ENCODE measurements at regions not wholly inside any gene's neighbourhood (a gene's known extent, or its start where the extent isn't known, plus 50 kb on each side); places are given as distances from the start of the nearest gene placed in this dataset.
"Not testable (repeated sequence)": the region's sequence is repeated elsewhere in the genome, so short reads cannot be mapped to it uniquely, and the experiment has no call there.

DNA sequence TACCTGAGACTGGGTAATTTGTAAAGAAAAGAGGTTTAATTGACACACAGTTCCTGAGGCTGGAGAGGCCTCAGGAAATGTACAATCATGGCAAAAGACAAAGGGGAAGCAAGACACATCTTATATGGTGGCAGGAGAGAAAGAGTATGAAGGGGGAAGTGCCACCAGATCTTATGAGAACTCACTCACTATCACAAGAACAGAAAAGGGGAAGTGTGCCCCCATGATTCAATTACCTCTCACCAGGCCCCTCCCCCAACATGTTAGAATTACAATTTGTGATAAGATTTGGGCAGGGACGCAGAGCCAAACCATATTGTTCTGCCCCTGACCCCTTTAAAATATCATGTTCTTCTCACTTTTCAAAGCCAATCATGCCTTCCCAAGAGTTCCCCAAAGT lies 744.2 kb upstream of the CDH18 start:
- TF ChIP-seq, protein P1, sequence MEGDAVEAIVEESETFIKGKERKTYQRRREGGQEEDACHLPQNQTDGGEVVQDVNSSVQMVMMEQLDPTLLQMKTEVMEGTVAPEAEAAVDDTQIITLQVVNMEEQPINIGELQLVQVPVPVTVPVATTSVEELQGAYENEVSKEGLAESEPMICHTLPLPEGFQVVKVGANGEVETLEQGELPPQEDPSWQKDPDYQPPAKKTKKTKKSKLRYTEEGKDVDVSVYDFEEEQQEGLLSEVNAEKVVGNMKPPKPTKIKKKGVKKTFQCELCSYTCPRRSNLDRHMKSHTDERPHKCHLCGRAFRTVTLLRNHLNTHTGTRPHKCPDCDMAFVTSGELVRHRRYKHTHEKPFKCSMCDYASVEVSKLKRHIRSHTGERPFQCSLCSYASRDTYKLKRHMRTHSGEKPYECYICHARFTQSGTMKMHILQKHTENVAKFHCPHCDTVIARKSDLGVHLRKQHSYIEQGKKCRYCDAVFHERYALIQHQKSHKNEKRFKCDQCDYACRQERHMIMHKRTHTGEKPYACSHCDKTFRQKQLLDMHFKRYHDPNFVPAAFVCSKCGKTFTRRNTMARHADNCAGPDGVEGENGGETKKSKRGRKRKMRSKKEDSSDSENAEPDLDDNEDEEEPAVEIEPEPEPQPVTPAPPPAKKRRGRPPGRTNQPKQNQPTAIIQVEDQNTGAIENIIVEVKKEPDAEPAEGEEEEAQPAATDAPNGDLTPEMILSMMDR (IDR thresholded peaks at IDR 0.05 in 2 of 3, conservative IDR thresholded peaks at IDR 0.05 in 1 of 3; ENCODE audit: control insufficient read depth in 2 of 3, extremely low read depth in 1 of 3, insufficient read depth in 1 of 3, low read depth in 3 of 3, low read length in 3 of 3), result not testable (repeated sequence)
- TF ChIP-seq SPI1 (IDR thresholded peaks at IDR 0.05; ENCODE audit: borderline replicate concordance, insufficient read depth, low read depth, low read length), result peak; percentile 49; the same call in 1 of the 2 replicates
- not testable (repeated sequence) for TF ChIP-seq MTA3 (IDR thresholded peaks at IDR 0.05; ENCODE audit: borderline replicate concordance, low read length); BRCA1 (IDR thresholded peaks at IDR 0.05; ENCODE audit: low read depth, low read length); POLR2A (IDR thresholded peaks at IDR 0.05; ENCODE audit: low read depth, low read length); RAD21 (IDR thresholded peaks at IDR 0.05; ENCODE audit: insufficient read depth, low read depth, low read length); NBN (IDR thresholded peaks at IDR 0.05); EZH2 (IDR thresholded peaks at IDR 0.05; ENCODE audit: borderline replicate concordance, control insufficient read depth, low read depth, low read length); EP300 (IDR thresholded peaks at IDR 0.05; ENCODE audit: borderline replicate concordance in 1 of 2, control insufficient read depth in 1 of 2, low read depth in 2 of 2, low read length in 2 of 2); HDAC6 (IDR thresholded peaks at IDR 0.05; ENCODE audit: unreplicated experiment); NRF1 (conservative IDR thresholded peaks at IDR 0.05; ENCODE audit: low read depth, low read length)
- TF ChIP-seq, protein P2, sequence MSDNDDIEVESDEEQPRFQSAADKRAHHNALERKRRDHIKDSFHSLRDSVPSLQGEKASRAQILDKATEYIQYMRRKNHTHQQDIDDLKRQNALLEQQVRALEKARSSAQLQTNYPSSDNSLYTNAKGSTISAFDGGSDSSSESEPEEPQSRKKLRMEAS (IDR thresholded peaks at IDR 0.05; ENCODE audit: low read depth, low read length), result not testable (repeated sequence)
- TF ChIP-seq, protein P3, sequence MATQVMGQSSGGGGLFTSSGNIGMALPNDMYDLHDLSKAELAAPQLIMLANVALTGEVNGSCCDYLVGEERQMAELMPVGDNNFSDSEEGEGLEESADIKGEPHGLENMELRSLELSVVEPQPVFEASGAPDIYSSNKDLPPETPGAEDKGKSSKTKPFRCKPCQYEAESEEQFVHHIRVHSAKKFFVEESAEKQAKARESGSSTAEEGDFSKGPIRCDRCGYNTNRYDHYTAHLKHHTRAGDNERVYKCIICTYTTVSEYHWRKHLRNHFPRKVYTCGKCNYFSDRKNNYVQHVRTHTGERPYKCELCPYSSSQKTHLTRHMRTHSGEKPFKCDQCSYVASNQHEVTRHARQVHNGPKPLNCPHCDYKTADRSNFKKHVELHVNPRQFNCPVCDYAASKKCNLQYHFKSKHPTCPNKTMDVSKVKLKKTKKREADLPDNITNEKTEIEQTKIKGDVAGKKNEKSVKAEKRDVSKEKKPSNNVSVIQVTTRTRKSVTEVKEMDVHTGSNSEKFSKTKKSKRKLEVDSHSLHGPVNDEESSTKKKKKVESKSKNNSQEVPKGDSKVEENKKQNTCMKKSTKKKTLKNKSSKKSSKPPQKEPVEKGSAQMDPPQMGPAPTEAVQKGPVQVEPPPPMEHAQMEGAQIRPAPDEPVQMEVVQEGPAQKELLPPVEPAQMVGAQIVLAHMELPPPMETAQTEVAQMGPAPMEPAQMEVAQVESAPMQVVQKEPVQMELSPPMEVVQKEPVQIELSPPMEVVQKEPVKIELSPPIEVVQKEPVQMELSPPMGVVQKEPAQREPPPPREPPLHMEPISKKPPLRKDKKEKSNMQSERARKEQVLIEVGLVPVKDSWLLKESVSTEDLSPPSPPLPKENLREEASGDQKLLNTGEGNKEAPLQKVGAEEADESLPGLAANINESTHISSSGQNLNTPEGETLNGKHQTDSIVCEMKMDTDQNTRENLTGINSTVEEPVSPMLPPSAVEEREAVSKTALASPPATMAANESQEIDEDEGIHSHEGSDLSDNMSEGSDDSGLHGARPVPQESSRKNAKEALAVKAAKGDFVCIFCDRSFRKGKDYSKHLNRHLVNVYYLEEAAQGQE (IDR thresholded peaks at IDR 0.05; ENCODE audit: low read depth, low read length), result not testable (repeated sequence)

Measured in GM12878 (cell line).